Ovary (tissue), 7 donors: ENCODE measurements at regions not wholly inside any gene's neighbourhood (a gene's known extent, or its start where the extent isn't known, plus 50 kb on each side); places are given as distances from the start of the nearest gene placed in this dataset.

Experiments
- DNase-seq, 5 donors: peaks; one replicate each; pipeline ENCODE4 v3.0.0-alpha.2; 2019 to 2020
- H3K27ac ChIP-seq, 2 donors: fragments of 200-600 bp; one replicate each; pipeline versions ENCODE4 v1.5.1 to v1.8.0; 2019 to 2022
- H3K27me3 ChIP-seq: fragments of 200-600 bp; one replicate; pipeline ENCODE4 v1.8.0; 2022
- H3K36me3 ChIP-seq: fragments of 200-600 bp; sonication (generic); one replicate; pipeline ENCODE4 v1.5.1; 2019
- H3K4me1 ChIP-seq: one replicate; pipeline ENCODE4 v1.8.1; 2013; ENCODE audit warnings: mild to moderate bottlenecking, moderate library complexity; ENCODE audit not compliant: insufficient read depth
- H3K4me3 ChIP-seq: fragments of 200-600 bp; sonication (generic); one replicate; pipeline ENCODE4 v1.5.1; 2017
- H3K9me3 ChIP-seq, 2 donors: fragments of 200-600 bp in 1 of 2; sonication (generic) in 1 of 2; one replicate each; pipeline versions ENCODE4 v1.5.1 to v1.8.1; 2013 to 2019; ENCODE audit warnings: mild to moderate bottlenecking in 1 of 2, moderate library complexity in 1 of 2
- EP300 ChIP-seq: sonication (generic); formaldehyde crosslinking; IDR thresholded peaks from one replicate; pipeline ENCODE4 v1.6.1; 2017; ENCODE audit warnings: antibody characterized with exemption
- POLR2A ChIP-seq: fragments of 450-650 bp; IDR thresholded peaks from one replicate; pipeline ENCODE4 v1.6.1; 2017; ENCODE audit warnings: antibody characterized with exemption, mild to moderate bottlenecking, moderate library complexity
- WGBS, 3 donors: extraction: QIAGEN DNeasy Blood & Tissue Kit in 1 of 3; methylation state at CpG; one replicate each; pipeline versions ENCODE4 v1.1.5 to v1.1.7; 2013 to 2017; 5-methylcytosine and 5-hydroxymethylcytosine counted together
- intact Hi-C, 4 donors: fragments of 100-400 bp; cut with DNase I; formaldehyde crosslinking; loops; one replicate each; pipeline versions ENCODE4 v1.11.0 to v1.15.1; 2022 to 2023
- TF ChIP-seq, protein P1 (sequence below), 3 donors: fragments of 450-650 bp in 2 of 3; fragments of 200-600 bp in 1 of 3; IDR thresholded peaks; one replicate each; pipeline versions ENCODE4 v1.5.1 to v1.8.0; 2016 to 2022; ENCODE audit warnings: antibody characterized with exemption in 3 of 3, mild to moderate bottlenecking in 1 of 3
- donor health status: DM: no; HTN: no; CAD: no; lungs with moderate emphysema.
- donor health status: DM: no; HTN: no; CAD: no.
- donor health status: Bipolar disorder and iron deficiency.
- donor health status: DM: no; HTN: no; CAD: no.
- donor health status: DM: yes; HTN: yes; CAD: no.

DNA sequence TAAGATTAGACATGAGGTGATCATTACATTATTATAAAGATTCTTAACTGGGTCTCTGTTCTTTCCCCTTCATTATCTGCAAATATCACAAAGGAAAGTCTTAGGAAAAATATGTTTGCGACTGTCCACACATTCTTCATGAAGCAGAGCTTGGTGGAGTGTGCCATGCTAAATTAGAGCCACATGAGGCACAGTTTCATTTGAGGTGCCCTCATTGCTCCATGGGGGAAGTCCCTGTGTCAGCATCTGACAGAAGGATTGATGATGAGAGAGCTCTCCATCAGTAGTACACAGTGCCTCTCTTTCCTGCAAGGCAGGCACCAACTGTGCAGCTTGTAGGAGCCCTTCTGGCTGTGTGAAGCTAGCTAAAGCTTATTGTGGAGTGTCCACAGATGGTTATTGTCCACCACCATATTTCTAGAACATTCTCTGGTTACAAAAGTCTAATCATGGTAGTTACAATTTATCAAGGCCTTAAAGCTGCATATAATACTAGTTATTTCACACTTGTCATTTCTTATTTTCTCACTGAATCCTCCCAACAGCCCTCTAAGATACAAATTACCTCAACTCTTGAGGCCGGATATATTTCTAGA lies 63.9 kb downstream of the C9orf152 start:
- Histone ChIP-seq H3K36me3 (no peaks in the 10 kb centered on the region), H3K4me3 (no peak overlapping the region), H3K27me3 (no peaks in the 10 kb centered on the region), H3K27ac (no peak overlapping the region), H3K9me3 (no peaks in the 10 kb centered on the region), H3K4me1 (peaks cover 13% of the 10 kb centered on the region)
- WGBS, 3 donors, result 86 to 96% (median 95%) methylated on average over 2 of the region's 2 CpGs
- intact Hi-C loops, result no loop called here
- TF ChIP-seq POLR2A (no peak), EP300 (no peak)
- TF ChIP-seq, protein P1, sequence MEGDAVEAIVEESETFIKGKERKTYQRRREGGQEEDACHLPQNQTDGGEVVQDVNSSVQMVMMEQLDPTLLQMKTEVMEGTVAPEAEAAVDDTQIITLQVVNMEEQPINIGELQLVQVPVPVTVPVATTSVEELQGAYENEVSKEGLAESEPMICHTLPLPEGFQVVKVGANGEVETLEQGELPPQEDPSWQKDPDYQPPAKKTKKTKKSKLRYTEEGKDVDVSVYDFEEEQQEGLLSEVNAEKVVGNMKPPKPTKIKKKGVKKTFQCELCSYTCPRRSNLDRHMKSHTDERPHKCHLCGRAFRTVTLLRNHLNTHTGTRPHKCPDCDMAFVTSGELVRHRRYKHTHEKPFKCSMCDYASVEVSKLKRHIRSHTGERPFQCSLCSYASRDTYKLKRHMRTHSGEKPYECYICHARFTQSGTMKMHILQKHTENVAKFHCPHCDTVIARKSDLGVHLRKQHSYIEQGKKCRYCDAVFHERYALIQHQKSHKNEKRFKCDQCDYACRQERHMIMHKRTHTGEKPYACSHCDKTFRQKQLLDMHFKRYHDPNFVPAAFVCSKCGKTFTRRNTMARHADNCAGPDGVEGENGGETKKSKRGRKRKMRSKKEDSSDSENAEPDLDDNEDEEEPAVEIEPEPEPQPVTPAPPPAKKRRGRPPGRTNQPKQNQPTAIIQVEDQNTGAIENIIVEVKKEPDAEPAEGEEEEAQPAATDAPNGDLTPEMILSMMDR (IDR thresholded peaks at IDR 0.05), result no peak
- DNase-seq, result no peak

DNA sequence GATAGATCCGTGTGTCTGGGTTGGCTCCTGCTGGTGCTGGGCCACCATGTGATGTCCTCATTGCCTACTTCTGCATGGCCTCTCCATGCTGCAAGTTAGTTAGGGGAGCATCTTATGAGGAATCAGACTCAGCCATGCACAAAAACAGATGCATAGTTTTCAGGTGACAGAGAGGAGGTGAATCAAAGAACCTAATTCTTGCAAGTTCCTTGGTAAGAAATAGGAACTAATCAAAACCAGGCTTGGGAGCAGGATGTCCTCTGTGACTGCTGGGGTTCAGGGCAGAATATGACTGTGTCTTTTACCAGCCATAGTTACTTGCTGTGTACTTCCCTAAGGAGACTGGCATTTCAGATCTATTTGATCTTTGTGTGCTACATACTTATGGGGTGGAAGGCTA lies 61.6 kb downstream of the C9orf152 start:
- 62 to 92% (median 78%) methylated on average over 1 of the region's 1 CpG for WGBS, 3 donors
- H3K9me3 ChIP-seq, result no peaks in the 10 kb centered on the region
- H3K36me3 ChIP-seq, result no peaks in the 10 kb centered on the region
- intact Hi-C loops, result no loop called here
- no peak overlapping the region for H3K4me3 ChIP-seq
- TF ChIP-seq, protein P1 (IDR thresholded peaks at IDR 0.05), result no peak
- TF ChIP-seq EP300 (no peak), POLR2A (no peak)
- no peak overlapping the region for H3K27ac ChIP-seq
- no peak for DNase-seq
- H3K4me1 ChIP-seq, result peaks cover 10% of the 10 kb centered on the region
- no peaks in the 10 kb centered on the region for H3K27me3 ChIP-seq

DNA sequence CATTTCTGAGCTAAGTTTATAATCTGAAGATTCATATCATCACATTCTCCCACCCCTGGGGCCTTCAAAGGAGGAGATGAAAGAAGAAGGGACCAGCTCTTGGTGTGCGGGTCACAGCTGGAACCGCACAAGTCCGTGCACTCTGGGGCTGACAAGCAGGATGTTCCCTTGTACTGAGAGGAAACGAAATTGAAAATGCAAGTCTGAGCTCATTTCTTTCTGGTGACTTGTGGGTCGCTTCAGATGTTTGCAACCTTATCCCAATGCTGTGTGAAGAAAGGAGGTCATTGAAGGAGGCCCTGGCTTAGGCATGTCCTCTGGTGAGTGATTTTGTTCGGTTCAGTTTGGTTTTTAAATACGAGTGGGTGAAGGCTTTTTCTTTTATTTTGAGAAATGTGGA lies 59.6 kb downstream of the C9orf152 start:
- Histone ChIP-seq H3K4me3 (no peak overlapping the region), H3K4me1 (peaks cover 3% of the 10 kb centered on the region), H3K9me3 (no peaks in the 10 kb centered on the region), H3K27ac (no peak overlapping the region), H3K36me3 (no peaks in the 10 kb centered on the region), H3K27me3 (no peaks in the 10 kb centered on the region)
- no peak for DNase-seq
- TF ChIP-seq EP300 (no peak), POLR2A (no peak)
- TF ChIP-seq, protein P1 (IDR thresholded peaks at IDR 0.05), result no peak
- intact Hi-C loops, result no loop called here
- 73 to 87% (median 85%) methylated on average over 7 of the region's 7 CpGs for WGBS, 3 donors

DNA sequence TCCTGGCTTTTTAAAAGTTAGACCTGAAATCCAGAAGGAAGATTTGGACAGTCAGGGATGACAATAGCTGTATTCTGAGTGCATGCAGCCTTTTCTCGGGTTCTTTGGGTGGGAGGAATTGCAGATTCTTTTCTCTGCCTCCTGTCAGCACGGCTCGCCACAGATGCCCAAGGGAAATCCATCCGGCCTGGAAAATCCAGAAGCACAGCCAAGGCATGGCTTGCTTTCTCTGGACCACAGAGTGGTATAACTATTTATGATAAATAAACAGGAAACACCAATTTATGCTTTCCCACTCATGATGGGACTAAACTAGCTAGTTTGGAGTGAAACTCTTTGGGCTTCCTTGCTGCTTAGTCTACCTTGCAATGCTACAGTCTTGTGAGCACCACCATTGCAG lies 59.1 kb downstream of the C9orf152 start:
- TF ChIP-seq, protein P1 (IDR thresholded peaks at IDR 0.05), result no peak
- no peak for TF ChIP-seq EP300
- TF ChIP-seq POLR2A, result no peak
- intact Hi-C loops, result no loop called here
- no peak overlapping the region for H3K4me3 ChIP-seq
- no peaks in the 10 kb centered on the region for H3K4me1 ChIP-seq
- 57 to 70% (median 57%) methylated on average over 4 of the region's 4 CpGs for WGBS, 3 donors
- H3K9me3 ChIP-seq, result no peaks in the 10 kb centered on the region
- H3K36me3 ChIP-seq, result no peaks in the 10 kb centered on the region
- H3K27me3 ChIP-seq, result no peaks in the 10 kb centered on the region
- H3K27ac ChIP-seq, result no peak overlapping the region
- no peak for DNase-seq
